Cortex of kidney (tissue), 1 donor: ENCODE measurements at regions not wholly inside any gene's neighbourhood (a gene's known extent, or its start where the extent isn't known, plus 50 kb on each side); places are given as distances from the start of the nearest gene placed in this dataset.
"Not testable (repeated sequence)": the region's sequence is repeated elsewhere in the genome, so short reads cannot be mapped to it uniquely, and the experiment has no call there.

Experiments
- DNase-seq: peaks from one replicate; lab custom pipeline; 2025; lab: John Stamatoyannopoulos, UW

- no peak for DNase-seq
Observed at GRCh38 chr5:163789870-163790269, 284.5 kb downstream of the MAT2B start.

DNA sequence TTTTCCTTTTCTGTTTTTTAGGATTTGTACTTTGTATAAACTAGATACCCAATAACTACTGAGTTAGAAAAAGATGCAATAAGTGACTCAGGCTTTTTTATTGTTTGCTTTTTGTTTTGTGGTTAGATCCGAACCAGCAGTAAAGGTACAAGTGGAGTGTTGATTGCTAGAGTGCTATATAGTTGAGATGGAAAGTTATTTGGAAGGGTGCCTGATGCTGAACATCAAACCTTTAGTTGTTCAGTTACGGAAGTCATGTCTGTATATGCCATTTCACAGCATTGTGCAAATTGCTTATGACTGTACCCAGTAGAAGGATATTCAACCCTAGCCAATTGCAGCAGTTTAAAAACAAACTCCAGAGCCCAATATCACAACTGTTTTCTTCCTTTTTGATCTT is 285.1 kb downstream of the MAT2B start:
- no peak for DNase-seq

- no peak for DNase-seq
Observed at GRCh38 chr5:163794993-163795392, 289.6 kb downstream of the MAT2B start.

DNA sequence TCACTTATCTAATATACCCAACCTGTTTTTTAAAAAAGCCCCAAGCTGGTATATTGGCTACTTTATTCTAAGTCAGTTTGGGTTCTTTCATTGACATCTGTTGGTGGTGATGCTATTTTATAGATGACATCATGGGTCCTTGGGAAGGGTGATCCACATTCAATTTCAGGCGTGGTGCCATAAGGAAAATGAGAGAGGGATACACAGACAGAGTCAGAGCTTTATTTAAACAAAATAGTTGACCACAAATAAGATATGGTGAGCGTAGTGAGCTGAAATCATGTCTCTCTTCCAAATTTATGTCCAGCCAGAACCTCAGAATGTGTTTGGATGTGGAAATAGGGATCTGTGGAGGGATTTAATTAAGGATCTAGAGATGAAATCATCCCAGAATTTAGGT is 302.4 kb downstream of the MAT2B start:
- no peak for DNase-seq

- DNase-seq = no peak
Observed at GRCh38 chr5:163809473-163809872, 304.1 kb downstream of the MAT2B start.

- DNase-seq = no peak
Observed at GRCh38 chr5:163813900-163814299, 308.5 kb downstream of the MAT2B start.

DNA sequence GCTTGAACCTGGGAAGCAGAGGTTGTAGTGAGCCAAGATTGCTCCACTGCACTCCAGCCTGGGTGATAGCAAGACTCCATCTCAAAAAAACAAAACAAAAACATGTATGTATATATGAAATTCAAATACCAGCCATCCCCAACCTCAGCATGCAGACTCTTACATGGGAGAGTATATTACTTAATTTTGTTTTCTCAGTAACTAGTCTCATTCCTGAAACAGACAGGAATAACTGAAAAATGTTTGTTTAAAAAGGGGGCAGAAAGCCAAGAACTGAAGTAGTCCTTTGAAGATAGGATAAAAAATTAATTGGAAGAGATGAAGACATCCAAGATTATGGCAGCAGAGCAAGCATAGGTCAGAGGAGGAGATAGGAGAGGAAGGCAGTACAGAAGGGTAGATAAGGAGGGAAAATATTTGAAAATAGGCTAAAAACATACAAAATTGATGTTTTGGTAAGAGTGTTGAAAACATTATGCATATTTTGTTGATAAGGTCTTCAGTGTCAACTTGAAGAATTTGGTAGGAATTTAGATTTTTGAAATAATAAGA is 309.9 kb downstream of the MAT2B start:
- DNase-seq = no peak

DNA sequence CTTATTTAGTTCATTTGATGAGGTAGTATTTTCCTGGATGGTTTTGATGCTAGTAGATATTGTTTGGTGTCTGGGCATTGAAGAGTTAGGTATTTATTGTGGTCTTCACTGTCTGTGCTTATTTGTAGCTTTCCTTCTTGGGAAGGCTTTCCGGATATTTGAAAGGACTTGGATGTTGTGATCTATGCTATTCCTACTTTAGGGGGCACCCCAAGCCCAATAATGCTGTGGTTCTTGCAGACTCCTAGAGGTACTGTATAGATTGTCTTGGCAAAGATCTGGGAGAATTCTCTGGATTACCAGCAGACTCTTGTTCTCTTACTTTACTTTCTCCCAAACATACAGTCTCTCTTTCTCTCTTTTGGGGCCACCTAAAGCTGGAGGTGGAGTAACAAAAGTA is 315.7 kb downstream of the MAT2B start:
- no peak for DNase-seq

- no peak for DNase-seq
Observed at GRCh38 chr5:163822548-163822947, 317.1 kb downstream of the MAT2B start.

- DNase-seq = no peak
Observed at GRCh38 chr5:163825661-163826060, 320.2 kb downstream of the MAT2B start.

GRCh38 chr5:163826201-163826600 is 320.8 kb downstream of the MAT2B start:
- DNase-seq = no peak

DNA sequence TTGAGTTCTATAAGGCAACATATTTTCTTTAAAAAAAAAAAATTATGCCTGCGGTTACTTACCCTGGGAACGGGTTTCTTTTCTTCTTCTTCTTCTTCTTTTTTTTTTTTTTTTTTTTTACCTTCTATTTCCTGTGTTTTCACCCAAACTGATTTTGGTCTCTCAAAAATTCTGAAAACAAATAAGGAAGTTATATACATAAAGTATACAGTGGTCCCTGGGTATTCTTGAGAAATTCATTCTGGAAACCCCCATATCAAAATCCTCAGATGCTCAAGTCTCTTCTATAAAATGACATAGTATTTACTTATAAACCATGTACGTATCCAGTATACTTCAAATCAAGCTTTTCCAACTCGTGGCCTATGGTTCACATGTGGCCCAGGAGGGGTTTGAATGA is 326.7 kb downstream of the MAT2B start:
- no peak for DNase-seq

DNA sequence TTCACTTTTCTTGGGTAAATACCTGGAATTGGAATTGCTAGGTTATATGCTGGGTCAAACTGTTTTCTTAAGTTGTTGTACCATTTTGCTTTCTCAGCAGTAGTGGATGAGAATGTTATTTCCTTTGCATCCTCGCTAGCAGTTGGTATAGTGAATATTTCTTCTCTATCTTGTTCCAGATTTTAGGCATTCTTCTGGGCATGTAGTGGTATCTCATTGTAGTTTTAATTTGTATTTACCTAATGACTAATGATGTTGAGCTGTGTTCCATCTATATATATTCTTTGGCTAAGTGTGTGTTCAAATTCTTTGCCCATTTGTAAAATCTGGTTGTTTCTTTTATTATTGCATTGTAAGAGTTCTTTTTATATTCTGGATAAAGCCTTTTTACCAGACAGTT is 333.3 kb downstream of the MAT2B start:
- no peak for DNase-seq

- no peak for DNase-seq
Observed at GRCh38 chr5:163846512-163846911, 341.1 kb downstream of the MAT2B start.

DNA sequence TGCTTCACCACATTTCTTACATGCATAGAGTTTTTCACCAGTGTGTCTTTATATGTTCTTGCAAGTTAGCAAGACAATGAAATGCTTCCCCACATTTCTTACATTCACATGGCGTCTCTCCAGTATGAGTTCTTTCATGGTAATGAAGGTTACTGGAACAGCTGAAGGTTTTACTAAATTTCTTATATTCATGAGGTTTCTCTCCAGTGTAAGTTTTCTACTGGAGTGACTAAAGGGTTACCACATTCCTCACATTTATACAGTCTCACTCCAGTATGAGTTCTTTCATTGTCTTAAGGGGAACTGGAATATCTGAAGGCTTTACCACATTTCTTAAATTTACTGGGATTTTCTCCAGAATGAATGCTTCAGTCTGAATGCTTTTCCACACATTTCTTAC is 350.3 kb downstream of the MAT2B start:
- no peak for DNase-seq

GRCh38 chr5:163861670-163862069 is 356.3 kb downstream of the MAT2B start:
- DNase-seq = no peak

GRCh38 chr5:163867324-163867723 is 361.9 kb downstream of the MAT2B start:
- no peak for DNase-seq

- no peak for DNase-seq
Observed at GRCh38 chr5:163867738-163868137, 362.3 kb downstream of the MAT2B start.

DNA sequence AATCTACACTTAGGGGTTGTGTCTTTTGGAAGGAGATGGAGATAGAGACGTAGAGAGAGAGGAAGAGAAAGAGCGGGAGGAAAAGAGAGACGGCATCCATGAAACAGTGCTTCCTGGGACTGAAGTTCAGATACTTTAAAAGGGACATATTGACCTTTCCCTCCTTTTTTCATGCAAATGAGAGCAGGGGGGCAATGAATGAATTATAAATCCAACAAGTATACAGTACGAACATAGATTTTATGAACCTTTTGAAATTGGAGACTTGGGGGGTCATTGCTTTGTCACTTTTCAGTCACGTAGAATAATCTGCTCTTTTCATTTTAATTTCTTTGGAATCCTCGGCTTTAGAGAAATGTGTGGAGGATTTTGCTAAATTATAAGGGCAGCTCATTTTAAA is 364.2 kb downstream of the MAT2B start:
- no peak for DNase-seq

- DNase-seq = no peak
Observed at GRCh38 chr5:163870441-163870840, 365.0 kb downstream of the MAT2B start.

GRCh38 chr5:163874431-163874830 is 369.0 kb downstream of the MAT2B start:
- DNase-seq = no peak

GRCh38 chr5:163874912-163875311 is 369.5 kb downstream of the MAT2B start:
- not testable (repeated sequence) for DNase-seq

- DNase-seq = no peak
Observed at GRCh38 chr5:163877865-163878264, 372.4 kb downstream of the MAT2B start.

GRCh38 chr5:163878490-163878889 is 373.1 kb downstream of the MAT2B start:
- no peak for DNase-seq

DNA sequence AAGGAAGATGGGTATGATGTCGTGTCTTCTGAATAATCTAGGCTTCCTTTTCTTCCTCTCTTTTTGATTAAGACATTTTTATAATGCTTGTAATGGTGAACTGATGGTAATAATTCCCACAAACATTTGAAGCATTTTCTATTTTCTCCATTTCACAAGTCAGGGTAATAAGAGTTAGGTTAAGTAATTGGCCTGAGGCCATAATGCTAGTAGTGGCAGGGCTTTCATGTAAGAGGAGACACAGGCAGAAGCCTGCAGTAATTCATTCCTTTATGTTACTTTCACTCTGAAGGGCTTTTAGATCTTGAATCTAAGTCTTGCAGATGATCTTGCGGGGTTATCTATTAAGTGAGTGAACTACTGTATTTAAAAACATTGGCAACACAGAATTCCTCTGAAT is 374.9 kb downstream of the MAT2B start:
- no peak for DNase-seq
